GM18499 (cell line): ENCODE measurements at regions not wholly inside any gene's neighbourhood (a gene's known extent, or its start where the extent isn't known, plus 50 kb on each side); places are given as distances from the start of the nearest gene placed in this dataset.

ENCODE experiments used
- ATAC-seq: cut with Tn5 transposase; IDR thresholded peaks from one replicate; pipeline ENCODE4 v1.9.1; 2021; ENCODE audit warnings: moderate number of reproducible peaks; ENCODE audit not compliant: insufficient read depth, unreplicated experiment

DNA sequence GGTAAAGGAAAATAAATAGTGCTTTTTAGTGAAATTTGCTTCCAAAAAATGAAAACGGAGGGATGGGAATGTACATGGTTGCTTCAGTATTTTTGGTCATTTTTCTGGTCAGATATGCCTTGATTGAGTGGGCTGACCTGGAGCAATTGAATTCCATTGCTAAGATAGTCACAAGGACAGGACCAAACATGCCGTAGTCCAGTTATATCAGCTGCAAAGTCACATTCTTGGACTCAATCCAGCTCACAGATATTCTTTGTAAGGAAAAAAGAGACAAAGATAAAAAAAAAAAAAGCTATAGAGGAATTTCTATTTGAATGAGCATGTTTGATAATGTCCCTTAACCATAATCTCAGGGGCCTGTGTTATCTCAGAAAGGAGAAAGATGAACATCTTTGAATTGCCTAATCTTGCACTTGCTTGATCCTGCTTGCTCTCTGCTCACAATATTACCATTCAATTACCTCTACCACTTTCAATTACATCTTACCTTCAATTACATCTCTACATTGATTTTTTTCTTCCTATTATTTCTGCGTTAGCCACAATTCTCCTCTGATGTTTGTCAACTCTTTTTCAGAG, 75.4 kb upstream of the PACRGL start:
- ATAC-seq = no peak

DNA sequence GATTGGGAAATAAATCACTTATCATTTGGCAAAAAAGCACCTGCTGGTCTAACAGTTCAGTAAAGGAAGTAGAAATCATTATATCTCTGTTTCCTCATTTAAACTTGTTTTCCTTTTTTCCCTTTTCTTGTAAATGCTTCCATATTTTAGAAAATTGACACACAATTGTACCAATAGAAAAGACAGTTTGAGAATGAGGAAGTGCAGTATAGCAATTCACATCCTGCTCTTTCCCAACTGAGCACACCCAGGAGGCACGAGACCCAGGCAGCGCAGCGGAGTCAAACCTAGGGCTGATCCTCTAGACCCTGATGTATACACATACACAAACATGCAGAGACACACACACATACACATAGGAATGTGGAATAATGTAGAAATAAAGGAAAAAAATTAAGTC, 74.8 kb upstream of the PACRGL start:
- ATAC-seq = no peak

GRCh38 chr4:20626326-20627005, 73.8 kb upstream of the PACRGL start:
- no peak for ATAC-seq

DNA sequence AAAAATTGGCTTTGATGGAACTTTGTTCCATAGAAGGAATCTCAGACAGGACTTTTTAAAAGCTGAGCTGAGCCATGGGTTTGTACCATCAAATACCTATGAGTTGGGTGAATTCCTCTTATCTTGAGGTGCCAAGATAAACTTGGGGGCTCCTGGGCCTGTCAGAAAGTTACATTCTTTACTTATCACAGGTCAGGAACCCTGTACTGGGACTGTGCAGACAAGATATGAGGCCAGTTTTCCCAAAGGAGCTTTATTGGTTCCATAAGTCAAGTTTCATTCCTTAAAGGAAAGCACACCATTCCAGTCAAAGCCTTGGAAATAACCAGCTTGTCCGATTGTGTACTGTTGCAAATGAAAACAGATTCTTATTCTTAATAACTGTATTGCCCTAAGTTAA, 72.4 kb upstream of the PACRGL start:
- no peak for ATAC-seq

GRCh38 chr4:20629186-20630106, 70.8 kb upstream of the PACRGL start:
- peak; percentile 55 for ATAC-seq

- no peak for ATAC-seq
These were observed 61.4 kb upstream of the PACRGL start for GRCh38 chr4:20638825-20639224.

DNA sequence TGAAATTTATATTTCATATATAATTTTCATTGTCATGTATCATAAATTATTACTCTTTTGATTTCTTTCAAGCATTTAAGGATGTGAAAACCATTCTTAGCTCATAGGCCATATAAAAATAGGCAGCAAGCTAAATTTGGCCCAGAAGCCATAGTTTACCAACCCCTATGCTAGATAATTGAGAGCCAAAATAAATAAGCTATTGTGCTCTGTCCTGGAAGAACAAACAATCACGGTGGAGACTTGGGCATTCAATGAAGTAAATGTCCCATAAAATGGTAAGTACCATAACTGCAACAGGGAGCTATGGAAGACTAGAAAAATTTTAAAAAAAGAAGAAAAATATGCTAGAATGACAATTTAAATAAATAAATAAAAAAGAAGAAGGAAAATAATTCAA, 60.9 kb upstream of the PACRGL start:
- ATAC-seq = no peak

- no peak for ATAC-seq
These were observed 59.3 kb upstream of the PACRGL start for GRCh38 chr4:20640989-20641388.

DNA sequence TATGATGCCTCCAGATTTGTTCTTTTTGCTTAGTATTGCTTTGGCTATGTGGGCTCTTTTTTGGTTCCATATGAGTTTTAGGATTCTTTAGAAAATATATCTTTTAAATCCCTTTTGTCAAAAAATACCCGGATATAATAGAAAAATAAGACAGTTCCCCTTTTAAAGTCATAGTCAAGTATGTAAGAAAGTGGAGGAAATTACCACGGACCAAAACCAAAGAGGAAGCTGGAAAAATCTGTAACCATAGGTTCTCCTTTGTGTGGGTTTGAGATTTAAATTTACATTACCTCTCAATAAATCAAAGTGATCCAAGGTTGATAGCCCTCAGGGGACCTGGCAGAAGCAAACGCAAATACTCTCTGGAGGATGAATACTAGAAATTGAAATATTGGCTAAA, 58.3 kb upstream of the PACRGL start:
- ATAC-seq = no peak

DNA sequence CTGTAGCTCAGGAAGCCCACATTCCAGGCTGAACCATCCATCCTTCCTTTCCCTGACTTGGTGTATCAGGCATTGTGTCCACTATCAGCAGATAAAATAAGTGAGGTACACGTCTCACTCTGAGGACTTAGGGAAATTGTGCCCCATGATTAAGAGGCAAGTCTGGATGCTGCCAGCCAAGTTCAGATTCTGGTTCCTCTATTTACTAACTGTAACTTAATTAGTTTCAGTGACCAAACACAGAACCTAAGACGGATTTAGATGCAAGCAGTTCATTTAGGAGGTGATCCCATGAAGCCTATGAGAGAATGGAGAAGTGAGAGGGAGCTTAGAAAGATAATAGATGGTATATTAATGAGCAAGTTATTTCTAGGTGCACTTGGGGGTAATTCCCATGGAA, 56.6 kb upstream of the PACRGL start:
- no peak for ATAC-seq

DNA sequence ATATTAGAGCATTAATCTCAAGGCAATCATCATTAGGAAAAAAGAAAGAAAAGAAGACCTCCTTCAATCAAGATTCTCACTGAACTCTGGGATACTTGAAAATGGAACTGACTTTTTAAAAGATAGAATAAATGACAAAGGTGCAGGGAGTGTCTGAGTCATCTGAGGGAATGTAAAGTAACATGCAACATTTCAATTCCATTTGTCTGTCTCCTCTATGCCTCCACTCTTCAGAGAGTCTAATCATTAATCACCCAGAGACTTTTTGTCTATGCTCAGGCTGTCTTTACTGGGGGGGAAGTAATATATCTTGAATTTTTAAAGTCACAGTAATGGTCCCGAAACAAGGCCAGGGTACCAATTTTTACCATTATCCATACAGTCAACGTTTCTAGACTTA, 55.0 kb upstream of the PACRGL start:
- no peak for ATAC-seq

- no peak for ATAC-seq
These were observed 54.0 kb upstream of the PACRGL start for GRCh38 chr4:20646287-20646686.
